HG03342 (cell line): ENCODE measurements at regions not wholly inside any gene's neighbourhood (a gene's known extent, or its start where the extent isn't known, plus 50 kb on each side); places are given as distances from the start of the nearest gene placed in this dataset.
A peak's percentile ranks its signal among the peaks of the same experiment; 100 is the strongest.

Source experiments
- ATAC-seq: cut with Tn5 transposase; IDR thresholded peaks from one replicate; pipeline ENCODE4 v1.9.1; 2021; ENCODE audit warnings: mild to moderate bottlenecking, moderate library complexity; ENCODE audit not compliant: unreplicated experiment

- ATAC-seq, result peak; percentile 72
These were observed 58.8 kb upstream of the ZNF804B start for GRCh38 chr7:88700725-88701124.

GRCh38 chr7:88694207-88694606, 65.3 kb upstream of the ZNF804B start:
- ATAC-seq, result no peak

- no peak for ATAC-seq
These were observed 66.4 kb upstream of the ZNF804B start for GRCh38 chr7:88693131-88693530.

- ATAC-seq, result no peak
These were observed 67.0 kb upstream of the ZNF804B start for GRCh38 chr7:88692493-88692892.

- ATAC-seq, result no peak
These were observed 69.7 kb upstream of the ZNF804B start for GRCh38 chr7:88689821-88690220.

- no peak for ATAC-seq
These were observed 71.3 kb upstream of the ZNF804B start for GRCh38 chr7:88688222-88688621.

- ATAC-seq, result no peak
These were observed 72.9 kb upstream of the ZNF804B start for GRCh38 chr7:88686468-88687229.

- ATAC-seq, result no peak
These were observed 77.8 kb upstream of the ZNF804B start for GRCh38 chr7:88681682-88682081.

GRCh38 chr7:88670536-88670935, 89.0 kb upstream of the ZNF804B start:
- no peak for ATAC-seq

GRCh38 chr7:88669913-88670312, 89.6 kb upstream of the ZNF804B start:
- ATAC-seq, result no peak

GRCh38 chr7:88668591-88668990, 90.9 kb upstream of the ZNF804B start:
- no peak for ATAC-seq

GRCh38 chr7:88666626-88667025, 92.9 kb upstream of the ZNF804B start:
- ATAC-seq, result no peak

GRCh38 chr7:88665892-88666514, 93.5 kb upstream of the ZNF804B start:
- ATAC-seq, result no peak

- no peak for ATAC-seq
These were observed 94.8 kb upstream of the ZNF804B start for GRCh38 chr7:88664630-88665233.

- ATAC-seq, result no peak
These were observed 97.6 kb upstream of the ZNF804B start for GRCh38 chr7:88661921-88662320.

GRCh38 chr7:88647825-88648224, 111.7 kb upstream of the ZNF804B start:
- no peak for ATAC-seq

- no peak for ATAC-seq
These were observed 120.9 kb upstream of the ZNF804B start for GRCh38 chr7:88638583-88638982.

GRCh38 chr7:88637795-88638194, 121.7 kb upstream of the ZNF804B start:
- ATAC-seq, result no peak

- no peak for ATAC-seq
These were observed 124.4 kb upstream of the ZNF804B start for GRCh38 chr7:88635149-88635548.

- ATAC-seq, result no peak
These were observed 129.9 kb upstream of the ZNF804B start for GRCh38 chr7:88629559-88629958.

GRCh38 chr7:88628363-88629085, 131.0 kb upstream of the ZNF804B start:
- ATAC-seq, result peak; percentile 100

GRCh38 chr7:88617185-88617584, 142.3 kb upstream of the ZNF804B start:
- no peak for ATAC-seq
